NCI-H2171 treated with DMSO at 0.1 percent for 48 hours (cell line): ENCODE measurements at regions not wholly inside any gene's neighbourhood (a gene's known extent, or its start where the extent isn't known, plus 50 kb on each side); places are given as distances from the start of the nearest gene placed in this dataset.

Experiments used
- DNase-seq: peaks from one replicate; lab custom pipeline; 2025; lab: John Stamatoyannopoulos, UW

- no peak for DNase-seq
Observed at GRCh38 chr16:86408685-86409084, 101.6 kb upstream of the FOXF1 start.

- DNase-seq: no peak
Observed at GRCh38 chr16:86410081-86410480, 100.2 kb upstream of the FOXF1 start.

DNA sequence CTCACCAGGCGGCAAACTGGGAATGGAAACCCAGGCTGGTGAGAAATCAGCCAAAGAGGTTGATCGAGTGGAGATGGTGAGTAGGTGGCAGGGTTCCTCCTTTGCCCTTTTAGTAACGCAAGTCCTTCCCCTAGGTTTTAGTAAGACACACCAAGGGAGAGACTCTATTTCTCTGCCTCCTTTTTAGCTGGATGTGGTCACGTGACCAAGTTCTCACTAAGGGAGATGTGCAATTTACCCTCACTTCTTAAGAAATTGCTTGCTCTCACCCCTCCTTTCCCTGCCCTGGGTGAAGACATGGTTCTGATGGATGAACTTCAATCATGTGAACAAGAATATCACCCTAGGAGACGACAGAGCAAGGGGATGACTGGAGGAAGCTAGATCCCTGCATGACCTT is 99.8 kb upstream of the FOXF1 start:
- no peak for DNase-seq

GRCh38 chr16:86411897-86412296 is 98.4 kb upstream of the FOXF1 start:
- no peak for DNase-seq

DNA sequence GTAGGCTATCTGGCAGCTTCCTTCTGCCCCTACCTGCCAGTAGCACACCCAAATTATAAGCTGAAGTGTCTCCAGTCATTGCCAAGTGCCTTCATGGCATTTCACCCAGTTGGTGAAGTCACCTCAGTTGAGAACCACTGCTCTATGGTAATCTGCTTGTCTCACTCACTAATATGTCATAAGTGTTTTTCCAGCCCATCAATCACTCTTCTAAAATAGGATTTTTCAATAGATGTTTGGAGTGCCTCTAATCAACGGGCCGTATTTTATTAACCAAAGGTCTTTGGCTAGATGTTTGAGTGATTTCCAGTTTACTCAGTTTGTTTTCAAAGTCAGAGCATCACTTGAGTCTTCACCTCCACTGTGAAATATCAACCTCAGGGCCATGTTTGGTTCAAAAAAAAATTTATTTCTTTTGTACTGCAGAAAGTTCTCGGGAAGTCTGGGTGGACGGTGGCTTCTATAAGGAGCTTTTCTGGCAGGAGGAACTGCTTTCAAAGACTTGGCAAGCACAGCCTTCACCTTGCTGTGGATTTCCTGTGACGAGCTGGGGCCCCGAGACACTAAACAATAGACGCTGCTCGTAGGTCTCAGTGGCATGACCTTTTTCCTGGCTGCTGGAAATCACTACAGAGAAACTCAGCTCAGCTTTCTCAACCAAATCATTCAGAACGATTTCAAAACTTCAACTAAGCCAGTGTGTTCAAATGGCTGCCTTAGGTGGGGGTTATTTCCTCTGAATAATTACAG is 95.2 kb upstream of the FOXF1 start:
- DNase-seq: no peak

DNA sequence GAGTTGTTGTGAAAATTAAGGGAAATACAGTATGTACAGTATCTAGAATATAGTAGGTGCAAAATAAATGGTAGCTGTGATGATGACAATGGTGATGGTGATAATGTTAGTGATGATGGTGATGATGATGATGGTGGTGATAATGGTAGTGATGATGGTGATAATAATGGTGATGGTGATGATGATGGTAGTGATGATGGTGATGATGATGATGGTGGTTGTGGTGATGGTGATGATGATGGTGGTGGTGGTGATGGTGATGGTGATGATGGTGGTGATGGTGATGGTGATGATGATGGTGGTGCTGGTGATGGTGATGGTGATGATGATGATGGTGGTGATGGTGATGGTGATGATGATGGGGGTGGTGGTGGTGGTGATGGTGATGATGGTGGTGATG is 91.3 kb upstream of the FOXF1 start:
- no peak for DNase-seq

GRCh38 chr16:86419518-86419917 is 90.8 kb upstream of the FOXF1 start:
- no peak for DNase-seq

DNA sequence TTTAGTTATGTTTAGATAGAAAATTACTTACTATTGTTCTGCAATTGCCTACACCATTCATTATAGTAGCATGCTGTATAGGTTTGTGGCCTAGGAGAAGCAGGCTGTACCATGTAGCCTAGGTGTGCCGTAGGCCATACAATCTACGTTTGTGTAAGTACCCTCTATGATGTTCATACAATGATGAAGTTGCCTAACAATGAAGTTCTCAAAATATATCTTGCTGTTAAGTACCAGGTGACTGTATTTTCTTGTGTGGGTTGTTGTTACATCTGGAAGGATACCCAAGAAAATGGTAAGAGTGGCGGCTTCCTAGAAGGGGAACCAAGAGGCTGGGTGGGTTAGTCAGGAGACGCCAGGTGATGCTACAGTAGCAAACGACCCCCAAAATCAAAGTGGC is 88.3 kb upstream of the FOXF1 start:
- no peak for DNase-seq

- DNase-seq: no peak
Observed at GRCh38 chr16:86424398-86424797, 85.9 kb upstream of the FOXF1 start.

DNA sequence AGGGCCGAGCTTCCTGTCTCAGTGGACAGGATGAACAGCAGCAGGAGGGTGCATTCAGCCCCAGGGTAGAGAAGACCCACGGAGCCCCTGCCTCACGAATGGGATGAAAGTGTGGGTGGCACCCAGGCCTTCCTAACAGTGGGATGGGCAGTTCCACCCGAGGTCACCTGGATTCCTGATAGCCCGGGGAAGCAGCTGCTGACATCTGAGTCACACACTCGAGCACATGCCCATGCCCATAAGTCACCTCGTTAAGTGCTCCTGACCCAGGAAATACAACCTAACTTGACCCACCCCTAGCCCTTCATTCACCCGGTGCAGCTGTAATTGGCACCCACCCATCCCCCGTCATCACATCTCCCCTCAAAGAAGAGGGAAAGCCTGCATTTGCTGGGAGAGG is 85.3 kb upstream of the FOXF1 start:
- DNase-seq: no peak

DNA sequence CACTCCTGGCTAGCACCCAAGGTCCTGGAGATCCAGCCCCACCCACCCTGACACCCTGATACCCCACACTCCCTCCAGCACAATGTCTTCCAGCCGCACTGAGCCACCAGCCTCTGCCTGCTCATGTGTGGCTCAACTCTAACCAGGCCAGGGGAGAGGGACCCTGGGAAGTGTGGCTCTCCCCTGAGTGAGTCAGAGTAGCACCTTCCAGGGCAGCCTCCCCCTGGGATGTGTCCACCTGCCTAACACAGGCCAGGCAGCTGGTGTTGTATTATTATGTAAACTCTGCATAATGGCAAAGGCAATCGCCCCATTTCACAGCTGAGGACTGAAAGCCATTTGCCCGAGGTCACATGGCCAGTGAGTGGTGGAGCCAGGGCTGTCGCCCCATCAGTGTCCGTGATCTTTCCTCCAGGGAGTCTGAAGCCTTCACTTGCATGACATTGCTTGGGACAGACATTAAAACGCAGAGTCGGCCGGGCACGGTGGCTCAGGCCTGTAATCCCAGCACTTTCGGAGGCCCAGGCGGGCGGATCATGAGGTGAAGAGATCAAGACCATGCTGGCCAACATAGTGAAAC is 84.2 kb upstream of the FOXF1 start:
- no peak for DNase-seq

DNA sequence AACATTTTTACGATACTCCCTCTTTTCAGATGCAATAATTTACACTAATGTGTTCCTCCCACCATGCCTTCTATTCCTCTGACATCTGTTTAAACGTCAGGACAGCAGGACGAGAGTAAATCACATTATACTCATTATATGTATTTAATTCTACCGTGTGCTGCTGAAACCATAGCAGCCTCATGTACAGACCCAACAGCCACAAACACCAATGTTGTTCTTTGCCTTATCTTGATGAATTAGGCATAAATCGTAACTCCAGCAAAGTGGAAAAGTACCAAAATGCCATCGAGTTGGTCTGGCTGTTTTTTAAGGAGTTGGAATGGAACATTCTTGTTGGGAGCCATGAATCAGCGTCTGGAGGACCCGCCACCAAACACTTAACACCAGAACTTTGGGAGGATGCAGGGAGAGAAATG is 82.9 kb upstream of the FOXF1 start:
- DNase-seq: no peak

- DNase-seq: peak; percentile 55
Observed at GRCh38 chr16:86428729-86429517, 81.4 kb upstream of the FOXF1 start.

DNA sequence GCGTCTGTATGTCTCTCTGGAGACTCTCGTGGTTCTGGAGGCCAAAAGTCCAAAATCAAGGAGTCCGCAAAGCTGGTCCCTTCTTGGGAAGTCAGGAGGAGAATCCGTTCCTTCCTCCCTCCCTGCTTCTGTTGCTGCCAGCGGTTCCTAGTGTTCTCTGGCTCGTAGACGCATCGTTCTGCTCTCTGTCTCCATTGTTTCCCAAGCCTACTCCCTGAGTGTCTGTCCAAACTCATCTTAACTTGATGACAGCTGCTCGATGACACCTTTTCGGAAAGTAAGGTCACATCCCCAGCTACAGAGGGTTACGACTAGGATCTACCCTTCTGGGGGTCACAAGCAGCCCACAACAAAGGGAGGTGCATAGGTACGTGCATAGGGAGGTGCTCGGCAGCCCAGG is 80.7 kb upstream of the FOXF1 start:
- no peak for DNase-seq

GRCh38 chr16:86430814-86431213 is 79.5 kb upstream of the FOXF1 start:
- DNase-seq: no peak

- no peak for DNase-seq
Observed at GRCh38 chr16:86431540-86431939, 78.8 kb upstream of the FOXF1 start.

DNA sequence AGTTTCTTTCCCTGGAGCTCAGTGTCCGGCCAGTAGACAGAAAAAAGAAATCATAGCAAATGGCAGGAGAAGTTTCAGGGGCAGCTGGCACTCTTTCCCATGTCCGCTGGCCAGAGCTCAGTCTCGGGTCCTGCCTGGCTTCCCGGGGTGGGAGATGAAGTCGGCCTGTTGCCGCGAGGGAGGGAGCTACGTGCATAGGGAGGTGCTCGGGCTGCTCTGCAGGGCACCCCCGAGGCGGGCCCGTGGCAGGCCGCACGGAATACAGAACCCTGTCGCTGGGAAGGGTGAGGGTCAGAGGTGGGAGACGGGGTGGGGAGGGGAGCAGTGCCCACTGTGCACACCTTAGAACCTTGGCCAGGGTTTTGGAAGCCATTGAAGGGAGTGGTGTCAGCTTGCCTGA is 78.3 kb upstream of the FOXF1 start:
- no peak for DNase-seq

GRCh38 chr16:86432691-86433090 is 77.6 kb upstream of the FOXF1 start:
- DNase-seq: no peak

- DNase-seq: no peak
Observed at GRCh38 chr16:86436466-86437185, 73.7 kb upstream of the FOXF1 start.

DNA sequence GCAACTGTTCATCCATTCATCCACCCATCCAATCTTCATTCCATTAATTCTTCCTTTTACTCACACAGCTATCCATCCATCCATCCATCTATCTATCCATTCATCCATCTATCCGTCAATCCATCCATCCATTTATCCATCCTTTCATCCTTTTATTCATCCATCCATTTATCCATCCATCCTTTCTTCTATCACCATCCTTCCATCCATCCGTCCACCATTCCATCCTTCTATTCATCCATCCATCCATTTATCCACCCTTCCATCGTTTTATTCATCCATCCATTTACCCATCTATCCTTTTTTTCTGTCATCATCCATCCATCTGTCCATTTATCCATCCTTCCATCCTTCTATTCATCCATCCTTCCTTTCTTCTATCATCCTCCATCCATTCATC is 73.0 kb upstream of the FOXF1 start:
- DNase-seq: no peak

DNA sequence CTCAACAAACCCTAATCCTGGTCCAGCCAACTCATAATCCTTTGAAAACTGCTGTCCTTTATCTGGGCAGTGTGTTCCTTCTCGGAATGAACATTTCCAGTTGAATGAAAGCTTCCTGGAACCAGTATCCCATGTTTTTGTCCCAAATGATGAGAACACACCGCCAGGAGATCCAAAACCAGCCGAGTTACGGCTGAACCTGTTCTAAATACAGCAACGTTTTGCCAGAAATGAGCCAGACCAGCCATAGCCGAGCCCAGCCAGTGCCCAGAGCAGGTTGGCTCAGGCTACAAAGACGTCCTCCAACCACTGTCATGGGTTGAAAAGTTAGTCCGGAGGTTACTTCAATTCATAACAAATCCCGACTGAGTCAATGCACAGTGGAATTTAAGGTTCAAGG is 67.6 kb upstream of the FOXF1 start:
- no peak for DNase-seq

DNA sequence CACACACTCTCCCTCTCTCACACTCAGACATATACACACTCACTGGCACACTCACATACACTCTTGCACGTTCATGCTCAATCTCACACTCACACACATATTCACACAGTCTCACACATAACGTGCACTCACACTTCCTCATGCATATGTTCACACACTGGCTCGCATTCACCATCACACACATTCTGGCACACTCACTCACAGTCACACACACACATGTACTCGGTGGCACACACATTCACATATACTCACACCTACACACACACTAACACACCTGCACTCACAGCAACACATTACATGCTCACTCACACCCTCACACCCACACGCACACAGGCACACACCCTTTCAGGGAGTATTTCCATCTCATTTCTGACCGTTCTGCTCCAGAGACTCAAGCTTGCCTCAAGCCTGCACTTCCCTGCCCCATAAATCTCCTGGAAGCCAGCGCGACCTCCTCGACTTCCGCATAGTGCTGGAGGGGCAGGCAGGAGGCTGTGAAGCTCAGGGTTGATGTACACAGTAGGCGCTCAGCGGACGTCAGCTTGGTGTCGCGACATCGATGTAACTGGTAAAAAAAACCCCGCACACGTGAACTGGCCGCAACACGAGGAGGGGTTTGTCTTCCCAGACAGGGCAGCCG is 66.7 kb upstream of the FOXF1 start:
- DNase-seq: no peak
